ENCODE measurements at regions not wholly inside any gene's neighbourhood (a gene's known extent, or its start where the extent isn't known, plus 50 kb on each side); places are given as distances from the start of the nearest gene placed in this dataset.

- RAD21 ChIA-PET (ENCODE audit: unreplicated experiment) = no interaction called here
- Histone ChIP-seq H3K79me2 (ENCODE audit: control insufficient read depth, insufficient read depth, low read length) (no peaks in the 10 kb centered on the region), H3K9ac (ENCODE audit: control insufficient read depth, insufficient read depth, low read length) (no peak overlapping the region), H3K4me1 (ENCODE audit: control insufficient read depth, insufficient read depth, low read length) (no peaks in the 10 kb centered on the region), H3K4me3 (no peak overlapping the region), H3K27me3 (replicated peaks in 1 of 2; ENCODE audit: control insufficient read depth in 2 of 2, insufficient read depth in 2 of 2, low read length in 1 of 2) (peaks cover 0 to 3% of the 10 kb centered on the region in 2 experiments; a peak in 2 of 4 replicates), H3K27ac (ENCODE audit: control insufficient read depth, insufficient read depth) (no peak overlapping the region), H2AFZ (ENCODE audit: control insufficient read depth, low read depth, low read length) (no peak overlapping the region), H3K36me3 (ENCODE audit: control insufficient read depth in 2 of 2, insufficient read depth in 2 of 2, low read length in 1 of 2) (no peaks in the 10 kb centered on the region), H3K9me3 (replicated peaks; ENCODE audit: control insufficient read depth, insufficient read depth, low read length) (no peaks in the 10 kb centered on the region), H3K4me2 (ENCODE audit: control insufficient read depth, insufficient read depth) (no peak overlapping the region), H4K20me1 (ENCODE audit: control insufficient read depth, insufficient read depth) (no peaks in the 10 kb centered on the region)
- no peak for TF ChIP-seq TARDBP (IDR thresholded peaks at IDR 0.05; ENCODE audit: borderline replicate concordance)
- TF ChIP-seq YBX1 (IDR thresholded peaks at IDR 0.05) = no peak
- TF ChIP-seq ESRRA (IDR thresholded peaks at IDR 0.05; ENCODE audit: low read length) = no peak
- TF ChIP-seq NFYA (IDR thresholded peaks at IDR 0.05; ENCODE audit: borderline replicate concordance, low read depth, low read length) = no peak
- TF ChIP-seq USF2 (IDR thresholded peaks at IDR 0.05; ENCODE audit: borderline replicate concordance, low read depth, low read length) = no peak
- TF ChIP-seq IRF4 (IDR thresholded peaks at IDR 0.05; ENCODE audit: low read depth, low read length) = no peak
- no peak for TF ChIP-seq RBBP5 (conservative IDR thresholded peaks at IDR 0.05)
- no peak for TF ChIP-seq YY1 (IDR thresholded peaks at IDR 0.05; ENCODE audit: low read depth, low read length)
- TF ChIP-seq CHD1 (IDR thresholded peaks at IDR 0.05; ENCODE audit: low read depth, low read length) = no peak
- TF ChIP-seq SREBF1 (IDR thresholded peaks at IDR 0.05; ENCODE audit: low read length) = no peak
- DNase-seq (ENCODE audit: low read depth, low spot score) (no peak), FAIRE-seq (no peak), ATAC-seq (no peak)
- WGBS (ENCODE audit: insufficient coverage, insufficient replicate concordance, low lambda C conversion rate, missing lambda C conversion rate) = 39% methylated on average over 23 of the region's 23 CpGs
- intact Hi-C loops (cut with micrococcal nuclease; ENCODE audit: unreplicated experiment) (no loop called here), in situ Hi-C loops (cut with MboI) (no loop called here)
- BruUV-seq (replicated peaks) = no TSS peak
- CTCF ChIA-PET = no interaction called here
- POLR2A ChIA-PET = no interaction called here
- SMC1A ChIA-PET (ENCODE audit: uncharacterized antibody, unreplicated experiment) = no interaction called here
Measured at GRCh38 chr22:44391481-44392445, 79.0 kb upstream of the SHISAL1 start.

Measured in GM12878 (cell line).